Endothelial cell of umbilical vein (primary cell): ENCODE measurements at regions not wholly inside any gene's neighbourhood (a gene's known extent, or its start where the extent isn't known, plus 50 kb on each side); places are given as distances from the start of the nearest gene placed in this dataset.

Experiments
- BruUV-seq: library from RNA; stranded (reverse); fragments of 400-500 nt; replicated peaks from 2 replicates; lab custom pipeline; 2021; lab: Mats Ljungman, UMichigan
- CTCF ChIA-PET: fragments of 300-600, 350-600 bp; sonication (Branson Sonifier 250); formaldehyde crosslinking; loops from one replicate; lab custom pipeline; 2021; ENCODE audit warnings: antibody characterized with exemption, inconsistent platforms; lab: Charles Lee
- POLR2A ChIA-PET: fragments of 300-600, 350-600 bp; sonication (Branson Sonifier 250); formaldehyde crosslinking; loops from one replicate; lab custom pipeline; 2021; ENCODE audit warnings: antibody characterized with exemption, inconsistent platforms; lab: Charles Lee
- DNase-seq: peaks from one replicate; pipeline ENCODE4 v3.0.0-alpha.2; 2011; ENCODE audit warnings: low read depth, low spot score
- FAIRE-seq: peaks from 2 replicates; lab custom pipeline; 2011; peaks lifted over from hg19 to GRCh38; lab: Jason Lieb, UNC
- H2AFZ ChIP-seq: 2 replicates; pipeline ENCODE4 v1.6.0; 2012; ENCODE audit warnings: low read depth, low read length, control low read depth, inconsistent platforms
- H3K27ac ChIP-seq: 2 replicates; pipeline ENCODE4 v1.5.1; 2011; ENCODE audit warnings: low read depth, mild to moderate bottlenecking, control low read depth, low read length, moderate library complexity; ENCODE audit not compliant: insufficient read depth
- H3K27me3 ChIP-seq, 2 experiments: 2 replicates each; pipeline versions ENCODE4 v1.6.0 to v1.6.1; 2011; ENCODE audit warnings: low read length in 2 of 2, mixed read lengths in 1 of 2; ENCODE audit not compliant: control insufficient read depth in 2 of 2, insufficient read depth in 2 of 2
- H3K36me3 ChIP-seq, 2 experiments: 2 replicates in 1 of 2; 3 replicates in 1 of 2; pipeline ENCODE4 v1.5.1; 2011; ENCODE audit warnings: low read length in 2 of 2, mild to moderate bottlenecking in 1 of 2, moderate library complexity in 1 of 2; ENCODE audit not compliant: control insufficient read depth in 2 of 2, insufficient read depth in 2 of 2; ENCODE audit errors: extremely low read depth in 1 of 2
- H3K4me1 ChIP-seq: 3 replicates; pipeline ENCODE4 v1.5.1; 2011; ENCODE audit warnings: mild to moderate bottlenecking, low read length; ENCODE audit not compliant: control insufficient read depth, insufficient read depth; ENCODE audit errors: extremely low read depth
- H3K4me2 ChIP-seq: 2 replicates; pipeline ENCODE4 v1.6.1; 2011; ENCODE audit warnings: low read length, control low read depth, mixed read lengths; ENCODE audit not compliant: insufficient read depth
- H3K4me3 ChIP-seq, 3 experiments: fragments of 200-600 bp in 1 of 3; sonication (generic), shearing (Covaris generic) in 1 of 3; replicated peaks in 1 of 3; 2 replicates each; pipeline ENCODE4 v1.5.1; 2011 to 2016; ENCODE audit warnings: control low read depth in 3 of 3, low read length in 3 of 3, mild to moderate bottlenecking in 2 of 3, inconsistent platforms in 1 of 3, low read depth in 1 of 3, moderate library complexity in 1 of 3; ENCODE audit not compliant: insufficient read depth in 1 of 3
- H3K79me2 ChIP-seq: 2 replicates; pipeline ENCODE4 v1.6.0; 2012; ENCODE audit warnings: low read length, inconsistent platforms; ENCODE audit not compliant: control insufficient read depth, insufficient read depth
- H3K9ac ChIP-seq: replicated peaks from 2 replicates; pipeline ENCODE3; 2011; ENCODE audit warnings: low read length, control low read depth; ENCODE audit not compliant: insufficient read depth; ENCODE audit errors: extremely low read depth
- H3K9me1 ChIP-seq: replicated peaks from 3 replicates; pipeline ENCODE4 v1.6.0; 2011; ENCODE audit warnings: mild to moderate bottlenecking, low read length; ENCODE audit not compliant: control insufficient read depth, insufficient read depth; ENCODE audit errors: extremely low read depth
- H3K9me3 ChIP-seq: replicated peaks from 2 replicates; pipeline ENCODE4 v1.5.1; 2012; ENCODE audit warnings: low read length, inconsistent platforms; ENCODE audit not compliant: control insufficient read depth, insufficient read depth
- H4K20me1 ChIP-seq: replicated peaks from 2 replicates; pipeline ENCODE3; 2011; ENCODE audit warnings: mild to moderate bottlenecking, low read length; ENCODE audit not compliant: control insufficient read depth, insufficient read depth; ENCODE audit errors: extremely low read depth
- CTCF ChIP-seq, 2 donors: IDR thresholded peaks; 1 replicate in 1 of 2; 2 replicates in 1 of 2; pipeline ENCODE4 v1.5.1; 2011; ENCODE audit warnings: low read length in 2 of 2, mild to moderate bottlenecking in 2 of 2, moderate library complexity in 2 of 2, control low read depth in 1 of 2, inconsistent platforms in 1 of 2, low read depth in 1 of 2; ENCODE audit not compliant: insufficient read depth in 1 of 2; ENCODE audit errors: extremely low read depth in 1 of 2
- EZH2 ChIP-seq: IDR thresholded peaks from 2 replicates; pipeline ENCODE4 v1.6.1; 2012; ENCODE audit warnings: borderline replicate concordance, low read depth, mild to moderate bottlenecking, moderate library complexity, low read length, inconsistent platforms; ENCODE audit not compliant: severe bottlenecking
- FOS ChIP-seq: IDR thresholded peaks from 2 replicates; pipeline ENCODE4 v1.6.1; 2011; ENCODE audit warnings: mild to moderate bottlenecking, low read length, moderate library complexity, borderline replicate concordance; ENCODE audit not compliant: insufficient read depth
- GATA2 ChIP-seq: IDR thresholded peaks from 2 replicates; pipeline ENCODE4 v1.7.0; 2011; ENCODE audit warnings: low read depth, mild to moderate bottlenecking, moderate library complexity, mixed read lengths, low read length; ENCODE audit not compliant: insufficient read length, insufficient read depth
- JUN ChIP-seq: IDR thresholded peaks from 2 replicates; pipeline ENCODE4 v1.6.1; 2011; ENCODE audit warnings: borderline replicate concordance, low read depth; ENCODE audit not compliant: insufficient read length, insufficient read depth
- MYC ChIP-seq: IDR thresholded peaks from one replicate; pipeline ENCODE4 v1.6.1; 2011; ENCODE audit warnings: mild to moderate bottlenecking, low read depth, low read length
- POLR2A ChIP-seq: IDR thresholded peaks from 2 replicates; pipeline ENCODE4 v1.6.1; 2012; ENCODE audit warnings: low read depth, mild to moderate bottlenecking, control low read depth, low read length
- POLR2AphosphoS5 ChIP-seq: IDR thresholded peaks from 2 replicates; pipeline ENCODE4 v1.6.1; 2012; ENCODE audit warnings: low read depth, mild to moderate bottlenecking, control low read depth, low read length, moderate library complexity; ENCODE audit not compliant: insufficient read depth
- dilution Hi-C: fragments of 300-500 bp; cut with MboI; formaldehyde crosslinking; loops from one replicate; pipeline ENCODE4 v1.15.0; 2019; ENCODE audit warnings: low sequenced_read_pairs; ENCODE audit not compliant: extremely low pct_ligation_motif_present
- intact Hi-C: fragments of 100-400 bp; cut with micrococcal nuclease; formaldehyde crosslinking; loops from one replicate; pipeline ENCODE4 v1.10.0; 2022
- TF ChIP-seq, protein P1 (sequence below): IDR thresholded peaks from 2 replicates; pipeline ENCODE4 v1.6.1; 2011; ENCODE audit not compliant: insufficient read depth, insufficient read length

- no peak overlapping the region for H3K27ac ChIP-seq
- dilution Hi-C loops, result no loop called here
- FAIRE-seq, result no peak
- H3K4me2 ChIP-seq, result no peak overlapping the region
- no peaks in the 10 kb centered on the region for H3K79me2 ChIP-seq
- no peaks in the 10 kb centered on the region for H3K36me3 ChIP-seq
- no peak for DNase-seq
- no peaks in the 10 kb centered on the region for H3K4me1 ChIP-seq
- H3K27me3 ChIP-seq, result peaks cover 5 to 10% of the 10 kb centered on the region in 2 experiments
- CTCF ChIA-PET, result interaction anchor here (1.7 kb wide), 1 partner anchor 121 kb away, joined by 5 read pairs; no protein-coding TSS in a partner anchor
- H4K20me1 ChIP-seq, result no peaks in the 10 kb centered on the region
- H3K9me1 ChIP-seq, result no peaks in the 10 kb centered on the region
- intact Hi-C loops, result no loop called here
- no TSS peak for BruUV-seq
- H3K4me3 ChIP-seq, result no peak overlapping the region
- H3K9me3 ChIP-seq, result no peaks in the 10 kb centered on the region
- no peak overlapping the region for H2AFZ ChIP-seq
- no peak overlapping the region for H3K9ac ChIP-seq
- POLR2A ChIA-PET, result no interaction called here
- TF ChIP-seq, protein P1, sequence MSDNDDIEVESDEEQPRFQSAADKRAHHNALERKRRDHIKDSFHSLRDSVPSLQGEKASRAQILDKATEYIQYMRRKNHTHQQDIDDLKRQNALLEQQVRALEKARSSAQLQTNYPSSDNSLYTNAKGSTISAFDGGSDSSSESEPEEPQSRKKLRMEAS, result no peak
- no peak for TF ChIP-seq FOS
- TF ChIP-seq EZH2, result no peak
- TF ChIP-seq MYC, result no peak
Observed at GRCh38 chr2:120464448-120464931, 118.6 kb downstream of the INHBB start.

- H3K36me3 ChIP-seq, result no peaks in the 10 kb centered on the region
- no peaks in the 10 kb centered on the region for H3K4me1 ChIP-seq
- H3K9me1 ChIP-seq, result no peaks in the 10 kb centered on the region
- TF ChIP-seq EZH2 (no peak), CTCF (IDR thresholded peaks at IDR 0.05; ENCODE audit: extremely low read depth in 1 of 2, insufficient read depth in 1 of 2, low read depth in 1 of 2, low read length in 2 of 2) (no peak), MYC (no peak), POLR2A (no peak), GATA2 (no peak), FOS (no peak), JUN (no peak), POLR2AphosphoS5 (no peak)
- TF ChIP-seq, protein P1, result no peak
- FAIRE-seq (no peak), DNase-seq (no peak)
- dilution Hi-C loops (no loop called here), intact Hi-C loops (no loop called here)
- ChIA-PET CTCF (interaction anchor here (1.7 kb wide), 1 partner anchor 122 kb away, joined by 5 read pairs; no protein-coding TSS in a partner anchor), POLR2A (no interaction called here)
- no peak overlapping the region for H3K4me2 ChIP-seq
- no peaks in the 10 kb centered on the region for H4K20me1 ChIP-seq
- H2AFZ ChIP-seq, result no peak overlapping the region
- no peak overlapping the region for H3K4me3 ChIP-seq
- peaks cover 9 to 14% of the 10 kb centered on the region in 2 experiments for H3K27me3 ChIP-seq
- no TSS peak for BruUV-seq
- no peaks in the 10 kb centered on the region for H3K79me2 ChIP-seq
- H3K9ac ChIP-seq, result no peak overlapping the region
- H3K9me3 ChIP-seq, result no peaks in the 10 kb centered on the region
- no peak overlapping the region for H3K27ac ChIP-seq
Observed at GRCh38 chr2:120465012-120465700, 119.2 kb downstream of the INHBB start.
